GM19455 (cell line): ENCODE measurements at regions not wholly inside any gene's neighbourhood (a gene's known extent, or its start where the extent isn't known, plus 50 kb on each side); places are given as distances from the start of the nearest gene placed in this dataset.
A peak's percentile ranks its signal among the peaks of the same experiment; 100 is the strongest.

ENCODE experiments used
- ATAC-seq: cut with Tn5 transposase; IDR thresholded peaks from one replicate; pipeline ENCODE4 v1.9.1; 2021; ENCODE audit not compliant: unreplicated experiment

DNA sequence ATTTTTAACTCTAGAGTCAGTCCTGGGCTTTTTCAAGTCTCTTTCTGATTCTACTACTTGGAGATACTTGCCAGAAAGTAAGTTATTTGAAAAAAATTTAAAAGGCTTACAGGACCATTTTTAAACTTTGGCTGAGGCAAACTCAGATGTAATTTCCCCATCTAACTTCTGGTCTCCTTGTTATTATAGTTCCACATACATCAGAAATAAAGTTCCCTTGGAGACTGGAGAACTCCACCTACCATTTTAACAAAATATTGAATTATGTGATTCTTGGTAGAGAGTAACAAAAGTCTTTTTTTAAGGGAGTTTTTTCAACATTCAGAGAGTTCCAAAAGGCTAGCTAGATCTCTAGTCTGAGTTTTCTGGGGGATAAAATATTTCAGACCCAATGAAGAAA, 56.3 kb upstream of the SNX2 start:
- ATAC-seq = no peak

DNA sequence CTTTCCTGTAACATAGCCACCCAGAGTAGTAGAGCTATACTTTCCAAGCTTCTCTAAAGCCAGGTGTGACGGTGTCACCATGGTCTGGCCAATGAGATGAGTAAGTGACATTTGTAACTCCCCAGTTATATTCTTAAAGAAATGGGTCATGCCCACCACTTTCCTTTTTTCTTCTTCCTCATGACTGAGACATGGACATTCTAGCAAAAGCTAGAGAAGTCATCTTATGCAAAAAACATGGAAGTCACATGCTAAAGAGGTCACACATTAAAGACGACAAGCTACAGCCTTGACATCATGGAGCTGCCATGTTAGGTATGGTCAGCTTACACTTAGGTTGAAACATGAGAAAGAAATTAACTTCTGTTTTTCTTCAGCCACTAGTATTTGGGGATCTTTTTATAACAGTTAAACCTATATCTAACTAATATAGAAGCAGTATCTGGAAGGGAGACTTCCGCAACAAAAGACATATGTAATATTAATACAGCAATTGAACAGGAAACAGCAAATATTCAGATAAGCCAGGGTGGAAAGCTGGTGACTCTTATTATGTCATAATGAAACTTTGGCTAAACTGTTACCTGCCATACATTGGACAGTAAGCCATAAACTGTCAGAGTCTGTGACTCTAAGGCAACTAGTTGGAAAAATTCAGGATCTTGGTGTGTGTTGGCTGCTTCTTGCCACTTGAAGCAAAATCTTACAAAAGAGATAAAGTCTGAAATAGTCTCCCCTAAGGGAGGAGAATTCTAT, 54.7 kb upstream of the SNX2 start:
- no peak for ATAC-seq

DNA sequence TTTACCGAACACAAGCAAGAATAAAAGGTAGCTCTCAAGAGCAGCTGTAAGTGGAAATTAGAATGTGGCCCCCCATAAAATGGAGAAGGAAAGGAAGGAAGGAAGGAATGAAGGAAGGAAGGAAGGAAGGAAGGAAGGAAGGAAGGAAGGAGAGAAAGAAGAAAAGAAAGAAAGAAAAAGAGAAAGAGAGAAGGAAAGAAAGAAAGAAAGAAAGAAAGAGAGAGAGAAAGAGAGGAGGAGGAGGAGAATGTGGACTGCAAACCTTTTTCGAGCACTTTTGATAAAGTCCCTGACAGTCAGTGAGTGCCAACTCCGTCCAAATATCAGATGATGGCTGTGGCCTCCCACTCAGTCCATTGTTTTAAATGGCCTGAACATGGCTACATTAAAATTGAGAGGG, 53.8 kb upstream of the SNX2 start:
- ATAC-seq = no peak

DNA sequence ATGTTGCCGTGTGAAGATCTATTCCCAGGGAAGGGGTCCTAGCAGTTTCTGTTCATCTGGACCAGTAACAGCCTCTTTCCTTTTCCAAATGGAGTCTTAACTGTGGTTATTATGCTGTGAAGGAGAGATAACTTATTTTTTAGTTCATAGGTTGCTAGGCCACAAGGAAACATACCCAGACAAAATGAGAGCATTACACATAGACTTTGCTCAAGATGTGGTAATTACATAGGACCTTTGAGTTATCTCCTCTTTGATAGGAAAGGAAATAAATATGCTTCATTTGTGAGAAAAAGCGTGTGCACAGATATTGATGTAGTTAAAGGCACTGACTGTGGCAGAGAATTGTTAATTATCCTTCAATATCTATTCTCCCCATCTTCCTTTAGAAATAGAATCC, 52.5 kb upstream of the SNX2 start:
- no peak for ATAC-seq

DNA sequence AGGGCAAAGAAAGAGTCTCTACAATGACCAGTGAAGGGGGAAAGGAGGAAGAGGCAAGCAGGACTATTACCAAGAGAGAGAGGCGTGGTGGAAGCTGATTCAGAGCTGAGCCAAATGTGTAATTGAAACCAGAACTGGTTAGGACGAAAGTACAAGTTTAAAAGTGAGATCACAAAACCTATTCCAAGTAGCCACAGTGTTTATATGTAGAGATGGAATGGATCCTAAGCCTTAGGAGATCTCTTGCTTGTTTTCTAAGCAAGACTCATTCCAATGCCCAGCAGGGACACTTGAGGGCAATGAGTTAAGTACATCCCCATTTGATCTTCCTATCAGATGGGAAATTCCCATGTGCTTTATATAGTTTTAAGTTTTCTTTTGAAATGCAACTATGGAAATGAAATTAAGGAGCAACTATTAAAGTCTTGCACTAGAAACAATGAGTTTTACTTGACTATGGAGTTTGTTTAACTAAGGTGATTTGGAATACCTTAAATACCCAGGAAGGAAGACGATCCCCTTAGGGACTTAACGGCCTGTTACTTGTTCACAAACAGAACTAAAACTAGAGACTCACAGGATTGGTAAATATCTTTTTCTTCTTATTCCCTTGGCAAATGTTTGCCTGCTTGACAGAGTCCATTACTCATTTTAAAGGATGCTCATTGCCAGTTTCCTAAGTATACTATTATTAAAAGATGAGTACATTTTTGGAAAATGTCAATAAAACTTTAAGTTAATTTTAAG, 51.1 kb upstream of the SNX2 start:
- ATAC-seq = peak; percentile 96
